ENCODE measurements at regions not wholly inside any gene's neighbourhood (a gene's known extent, or its start where the extent isn't known, plus 50 kb on each side); places are given as distances from the start of the nearest gene placed in this dataset.

DNA sequence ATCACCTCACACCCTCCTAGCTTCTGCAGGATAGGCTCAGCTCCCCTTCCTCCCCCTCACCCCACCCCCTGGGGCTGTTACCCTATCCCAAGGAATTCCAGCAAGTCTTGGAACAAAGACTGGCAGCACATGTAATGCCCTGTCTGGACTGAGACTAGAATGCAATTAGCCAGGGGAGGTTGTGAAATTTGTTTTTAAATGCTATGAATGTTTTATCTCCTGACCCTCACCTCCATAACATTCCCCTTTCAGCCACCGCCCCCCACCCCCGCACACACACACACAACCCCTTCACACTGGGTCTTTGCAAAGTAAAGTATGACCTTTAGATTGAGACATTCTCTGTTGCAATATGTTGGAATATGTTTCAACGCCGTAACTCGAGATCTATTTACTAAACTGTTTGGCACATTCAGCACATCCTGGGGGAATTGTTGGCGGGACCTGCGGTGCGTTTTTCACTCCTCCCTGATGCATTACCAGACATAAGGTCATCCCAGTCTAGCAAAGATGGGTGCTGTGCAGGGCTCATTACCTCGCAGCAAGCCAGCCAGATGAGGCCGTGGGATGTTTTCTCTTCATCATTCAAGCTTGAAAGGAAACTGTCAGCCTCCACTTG, 290.7 kb upstream of the SLC14A2 start:
- Histone ChIP-seq H3K9me3 (replicated peaks in 1 of 2; ENCODE audit: control insufficient read depth in 2 of 2, insufficient read depth in 1 of 2, low read depth in 1 of 2, low read length in 2 of 2) (no peaks in the 10 kb centered on the region), H3K79me1 (ENCODE audit: low read depth, low read length) (no peaks in the 10 kb centered on the region), H3K27me3 (ENCODE audit: control insufficient read depth in 3 of 3, insufficient read depth in 3 of 3, low read depth in 1 of 3, low read length in 3 of 3) (no peaks in the 10 kb centered on the region), H4K8ac (ENCODE audit: low read depth, low read length) (no peak overlapping the region), H4K91ac (ENCODE audit: low read depth, low read length, poor library complexity) (no peak overlapping the region), H2AK5ac (ENCODE audit: low read depth, low read length) (no peak overlapping the region), H3K27ac (replicated peaks; ENCODE audit: low read length) (peak overlapping the region; percentile 52), H3K4ac (ENCODE audit: low read length) (no peak overlapping the region), H2BK15ac (ENCODE audit: low read length) (no peak overlapping the region), H3K14ac (ENCODE audit: low read length) (no peak overlapping the region), H3K4me2 (ENCODE audit: insufficient read depth, low read length, poor library complexity, severe bottlenecking) (no peak overlapping the region), H3K36me3 (replicated peaks in 1 of 2; ENCODE audit: control insufficient read depth in 2 of 2, insufficient read depth in 2 of 2, low read length in 2 of 2) (no peaks in the 10 kb centered on the region), H3K4me3 (ENCODE audit: low read length in 2 of 2) (no peak overlapping the region), H3K18ac (ENCODE audit: low read length) (no peak overlapping the region), H2AFZ (ENCODE audit: low read length) (no peak overlapping the region), H2BK12ac (ENCODE audit: low read length) (no peak overlapping the region), H2BK5ac (ENCODE audit: low read length) (no peak overlapping the region), H3K9ac (ENCODE audit: low read depth, low read length, poor library complexity) (no peak overlapping the region), H2BK120ac (ENCODE audit: low read depth, low read length) (no peak overlapping the region), H3K23ac (ENCODE audit: low read depth, low read length, poor library complexity) (no peak overlapping the region), H3K4me1 (ENCODE audit: control insufficient read depth in 2 of 2, insufficient read depth in 1 of 2, low read depth in 1 of 2, low read length in 2 of 2) (peaks cover 19 to 29% of the 10 kb centered on the region in 2 donors)
- DNase-seq (ENCODE audit: low spot score) = peak; percentile 11
- no CpG with 5 or more reads among the region's 10 CpGs for WGBS, 2 donors (ENCODE audit: extremely low coverage in 2 of 2, insufficient read length in 2 of 2, insufficient replicate concordance in 1 of 2)

DNA sequence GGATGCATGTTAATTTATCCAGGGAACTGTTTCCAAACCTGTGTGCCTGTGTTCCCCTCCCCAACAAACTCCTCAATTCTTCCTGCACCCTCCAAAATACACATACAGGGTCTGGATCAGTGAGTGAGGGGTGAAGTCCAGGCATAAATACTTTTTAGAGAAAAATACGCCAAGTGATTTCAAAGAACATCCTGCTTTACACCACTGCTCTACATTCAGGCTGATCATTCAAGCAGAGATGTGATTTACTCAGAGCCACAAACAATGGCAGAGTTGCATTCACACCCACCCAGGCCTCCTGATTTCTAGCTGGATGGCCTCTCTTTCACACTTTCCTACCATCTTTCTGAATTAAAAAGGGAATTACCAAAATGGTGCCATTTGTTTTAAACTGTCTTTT, 289.5 kb upstream of the SLC14A2 start:
- H3K4me3 ChIP-seq (ENCODE audit: low read length in 2 of 2) = no peak overlapping the region
- no peak overlapping the region for H3K4ac ChIP-seq (ENCODE audit: low read length)
- H3K14ac ChIP-seq (ENCODE audit: low read length) = no peak overlapping the region
- no peak overlapping the region for H3K23ac ChIP-seq (ENCODE audit: low read depth, low read length, poor library complexity)
- H2AK5ac ChIP-seq (ENCODE audit: low read depth, low read length) = no peak overlapping the region
- no peaks in the 10 kb centered on the region for H3K27me3 ChIP-seq (ENCODE audit: control insufficient read depth in 3 of 3, insufficient read depth in 3 of 3, low read depth in 1 of 3, low read length in 3 of 3)
- H3K9me3 ChIP-seq (replicated peaks in 1 of 2; ENCODE audit: control insufficient read depth in 2 of 2, insufficient read depth in 1 of 2, low read depth in 1 of 2, low read length in 2 of 2) = no peaks in the 10 kb centered on the region
- no peaks in the 10 kb centered on the region for H3K36me3 ChIP-seq (replicated peaks in 1 of 2; ENCODE audit: control insufficient read depth in 2 of 2, insufficient read depth in 2 of 2, low read length in 2 of 2)
- H3K18ac ChIP-seq (ENCODE audit: low read length) = no peak overlapping the region
- no peak overlapping the region for H4K91ac ChIP-seq (ENCODE audit: low read depth, low read length, poor library complexity)
- H3K27ac ChIP-seq (replicated peaks; ENCODE audit: low read length) = no peak overlapping the region
- no peak overlapping the region for H3K9ac ChIP-seq (ENCODE audit: low read depth, low read length, poor library complexity)
- H2AFZ ChIP-seq (ENCODE audit: low read length) = peak overlapping the region; percentile 37
- H3K4me2 ChIP-seq (ENCODE audit: insufficient read depth, low read length, poor library complexity, severe bottlenecking) = no peak overlapping the region
- no peak overlapping the region for H2BK5ac ChIP-seq (ENCODE audit: low read length)
- WGBS, 2 donors (ENCODE audit: extremely low coverage in 2 of 2, insufficient read length in 2 of 2, insufficient replicate concordance in 1 of 2) = no CpG with 5 or more reads among the region's 1 CpG
- H3K4me1 ChIP-seq (ENCODE audit: control insufficient read depth in 2 of 2, insufficient read depth in 1 of 2, low read depth in 1 of 2, low read length in 2 of 2) = peaks cover 19 to 29% of the 10 kb centered on the region in 2 donors
- H3K79me1 ChIP-seq (ENCODE audit: low read depth, low read length) = no peaks in the 10 kb centered on the region
- H2BK120ac ChIP-seq (ENCODE audit: low read depth, low read length) = no peak overlapping the region
- DNase-seq (ENCODE audit: low spot score) = peak; percentile 11
- H2BK12ac ChIP-seq (ENCODE audit: low read length) = no peak overlapping the region
- H4K8ac ChIP-seq (ENCODE audit: low read depth, low read length) = no peak overlapping the region
- H2BK15ac ChIP-seq (ENCODE audit: low read length) = no peak overlapping the region

DNA sequence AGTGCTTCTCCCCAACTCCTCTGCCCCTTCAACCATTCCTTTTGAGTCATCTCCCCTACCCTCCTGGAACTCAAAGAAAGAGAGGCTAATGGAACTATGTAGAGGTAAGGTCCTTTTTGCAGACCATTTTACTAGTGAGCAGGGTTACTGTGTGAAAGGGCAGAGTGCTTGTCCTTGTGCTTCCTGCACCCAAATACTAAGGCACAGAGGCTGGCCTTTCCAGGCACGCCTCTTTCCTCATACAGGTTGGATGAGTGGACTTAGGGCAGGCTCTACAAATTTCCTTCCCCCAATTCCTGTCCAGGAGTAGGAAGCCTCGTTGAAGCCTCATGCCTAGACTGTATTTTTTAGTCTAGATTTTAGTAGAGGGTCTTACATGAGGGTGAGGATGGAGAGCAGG, 288.8 kb upstream of the SLC14A2 start:
- no peak overlapping the region for H2BK12ac ChIP-seq (ENCODE audit: low read length)
- H4K8ac ChIP-seq (ENCODE audit: low read depth, low read length) = no peak overlapping the region
- no peak overlapping the region for H2AK5ac ChIP-seq (ENCODE audit: low read depth, low read length)
- H3K36me3 ChIP-seq (replicated peaks in 1 of 2; ENCODE audit: control insufficient read depth in 2 of 2, insufficient read depth in 2 of 2, low read length in 2 of 2) = no peaks in the 10 kb centered on the region
- DNase-seq (ENCODE audit: low spot score) = no peak
- no CpG with 5 or more reads among the region's 2 CpGs for WGBS, 2 donors (ENCODE audit: extremely low coverage in 2 of 2, insufficient read length in 2 of 2, insufficient replicate concordance in 1 of 2)
- H3K18ac ChIP-seq (ENCODE audit: low read length) = peak overlapping the region; percentile 66
- peaks cover 19 to 29% of the 10 kb centered on the region in 2 donors for H3K4me1 ChIP-seq (ENCODE audit: control insufficient read depth in 2 of 2, insufficient read depth in 1 of 2, low read depth in 1 of 2, low read length in 2 of 2)
- H3K4me2 ChIP-seq (ENCODE audit: insufficient read depth, low read length, poor library complexity, severe bottlenecking) = no peak overlapping the region
- H2AFZ ChIP-seq (ENCODE audit: low read length) = no peak overlapping the region
- no peak overlapping the region for H3K23ac ChIP-seq (ENCODE audit: low read depth, low read length, poor library complexity)
- no peak overlapping the region for H3K9ac ChIP-seq (ENCODE audit: low read depth, low read length, poor library complexity)
- no peak overlapping the region for H4K91ac ChIP-seq (ENCODE audit: low read depth, low read length, poor library complexity)
- H3K4me3 ChIP-seq (ENCODE audit: low read length in 2 of 2) = no peak overlapping the region
- H3K79me1 ChIP-seq (ENCODE audit: low read depth, low read length) = no peaks in the 10 kb centered on the region
- H3K14ac ChIP-seq (ENCODE audit: low read length) = no peak overlapping the region
- no peaks in the 10 kb centered on the region for H3K27me3 ChIP-seq (ENCODE audit: control insufficient read depth in 3 of 3, insufficient read depth in 3 of 3, low read depth in 1 of 3, low read length in 3 of 3)
- no peak overlapping the region for H3K4ac ChIP-seq (ENCODE audit: low read length)
- peak overlapping the region; percentile 5 for H3K27ac ChIP-seq (replicated peaks; ENCODE audit: low read length)
- no peak overlapping the region for H2BK120ac ChIP-seq (ENCODE audit: low read depth, low read length)
- H3K9me3 ChIP-seq (replicated peaks in 1 of 2; ENCODE audit: control insufficient read depth in 2 of 2, insufficient read depth in 1 of 2, low read depth in 1 of 2, low read length in 2 of 2) = no peaks in the 10 kb centered on the region
- H2BK15ac ChIP-seq (ENCODE audit: low read length) = no peak overlapping the region
- H2BK5ac ChIP-seq (ENCODE audit: low read length) = no peak overlapping the region

DNA sequence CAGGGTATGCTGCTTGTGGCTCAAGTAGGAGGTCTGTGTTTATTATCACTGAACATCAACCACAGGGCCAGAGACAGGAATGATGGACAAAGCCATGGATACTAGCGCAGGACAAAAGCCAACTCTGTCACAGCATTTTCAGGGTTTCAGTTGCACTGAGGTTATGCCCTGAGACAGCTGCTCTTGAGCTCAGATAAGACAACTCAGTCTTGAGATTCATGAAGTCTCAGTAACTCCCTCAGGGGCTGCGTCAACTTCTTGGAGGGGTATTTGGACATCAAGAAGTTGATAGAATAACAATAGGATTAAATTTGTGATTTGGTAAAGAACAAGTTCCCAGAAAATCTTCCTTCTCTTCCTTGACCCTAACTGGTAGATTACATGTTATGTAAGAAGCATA, 287.0 kb upstream of the SLC14A2 start:
- H3K27ac ChIP-seq (replicated peaks; ENCODE audit: low read length) = no peak overlapping the region
- H3K4me3 ChIP-seq (ENCODE audit: low read length in 2 of 2) = no peak overlapping the region
- H4K8ac ChIP-seq (ENCODE audit: low read depth, low read length) = no peak overlapping the region
- no peak overlapping the region for H2AK5ac ChIP-seq (ENCODE audit: low read depth, low read length)
- no peak overlapping the region for H2BK15ac ChIP-seq (ENCODE audit: low read length)
- H4K91ac ChIP-seq (ENCODE audit: low read depth, low read length, poor library complexity) = no peak overlapping the region
- no peak overlapping the region for H3K18ac ChIP-seq (ENCODE audit: low read length)
- no peak overlapping the region for H3K4me2 ChIP-seq (ENCODE audit: insufficient read depth, low read length, poor library complexity, severe bottlenecking)
- no peak overlapping the region for H3K9ac ChIP-seq (ENCODE audit: low read depth, low read length, poor library complexity)
- H3K4ac ChIP-seq (ENCODE audit: low read length) = no peak overlapping the region
- no peaks in the 10 kb centered on the region for H3K36me3 ChIP-seq (replicated peaks in 1 of 2; ENCODE audit: control insufficient read depth in 2 of 2, insufficient read depth in 2 of 2, low read length in 2 of 2)
- H3K4me1 ChIP-seq (ENCODE audit: control insufficient read depth in 2 of 2, insufficient read depth in 1 of 2, low read depth in 1 of 2, low read length in 2 of 2) = peaks cover 16 to 29% of the 10 kb centered on the region in 2 donors
- H3K9me3 ChIP-seq (replicated peaks in 1 of 2; ENCODE audit: control insufficient read depth in 2 of 2, insufficient read depth in 1 of 2, low read depth in 1 of 2, low read length in 2 of 2) = no peaks in the 10 kb centered on the region
- no CpG with 5 or more reads among the region's 2 CpGs for WGBS, 2 donors (ENCODE audit: extremely low coverage in 2 of 2, insufficient read length in 2 of 2, insufficient replicate concordance in 1 of 2)
- H2AFZ ChIP-seq (ENCODE audit: low read length) = peak overlapping the region; percentile 13
- no peak for DNase-seq (ENCODE audit: low spot score)
- no peak overlapping the region for H2BK12ac ChIP-seq (ENCODE audit: low read length)
- no peak overlapping the region for H2BK5ac ChIP-seq (ENCODE audit: low read length)
- no peak overlapping the region for H3K23ac ChIP-seq (ENCODE audit: low read depth, low read length, poor library complexity)
- H3K27me3 ChIP-seq (ENCODE audit: control insufficient read depth in 3 of 3, insufficient read depth in 3 of 3, low read depth in 1 of 3, low read length in 3 of 3) = no peaks in the 10 kb centered on the region
- no peak overlapping the region for H3K14ac ChIP-seq (ENCODE audit: low read length)
- no peaks in the 10 kb centered on the region for H3K79me1 ChIP-seq (ENCODE audit: low read depth, low read length)
- no peak overlapping the region for H2BK120ac ChIP-seq (ENCODE audit: low read depth, low read length)
